PC-9 (cell line): ENCODE measurements at regions not wholly inside any gene's neighbourhood (a gene's known extent, or its start where the extent isn't known, plus 50 kb on each side); places are given as distances from the start of the nearest gene placed in this dataset.

Source experiments
- EZH2 ChIP-seq: fragments of 200-600 bp; sonication (generic); IDR thresholded peaks from 2 replicates; pipeline ENCODE4 v1.8.0; 2017; ENCODE audit warnings: antibody characterized with exemption, low read depth
- TF ChIP-seq, protein P1 (sequence below): fragments of 200-600 bp; sonication (generic); conservative IDR thresholded peaks from 2 replicates; pipeline ENCODE4 v1.6.1; 2017; ENCODE audit warnings: mixed run types, antibody characterized with exemption, mild to moderate bottlenecking, moderate library complexity

DNA sequence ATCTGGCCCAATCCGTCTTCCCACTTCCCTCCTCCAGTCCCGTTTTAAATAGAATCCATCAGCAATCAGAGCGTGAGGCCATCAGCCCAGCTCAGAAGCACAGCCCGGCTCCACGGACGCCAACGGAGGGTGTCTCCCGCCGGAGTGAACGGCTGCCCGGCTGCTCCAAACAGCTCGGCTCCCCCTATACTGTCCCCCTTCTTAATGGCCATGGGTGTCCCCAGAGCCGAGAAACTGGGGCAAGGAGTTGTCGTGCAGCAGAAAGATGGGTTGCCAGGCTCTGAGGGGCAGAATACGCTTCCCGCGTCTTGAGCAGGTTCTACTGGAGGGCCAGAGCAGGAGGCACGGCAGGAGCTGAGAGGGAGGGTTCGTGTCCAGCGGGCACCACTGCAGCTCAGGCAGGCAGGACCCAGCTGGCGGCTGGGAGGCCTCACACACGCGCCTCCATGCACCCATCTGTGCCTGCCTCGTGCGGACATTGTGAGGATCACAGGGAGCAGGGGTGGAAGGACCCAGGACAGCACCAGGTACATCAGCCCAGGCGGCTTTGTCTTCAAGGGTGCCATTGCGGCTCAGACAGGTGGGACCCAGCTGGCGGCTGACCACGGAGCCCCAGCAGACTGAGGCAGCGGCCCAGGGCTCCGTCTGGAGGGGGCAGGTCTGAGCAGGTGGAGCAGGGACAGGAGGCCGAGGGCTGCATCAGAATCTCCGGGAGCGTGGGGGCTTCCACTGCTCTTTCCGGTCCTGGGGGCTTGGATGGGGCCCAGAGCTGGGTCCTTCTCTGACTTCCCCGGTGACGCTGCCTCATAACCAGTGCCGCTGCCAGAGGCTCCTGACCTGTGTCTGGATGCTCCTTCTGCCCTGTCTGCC is 882.7 kb downstream of the BRD1 start:
- TF ChIP-seq EZH2, result no peak; the same call in 1 of the 2 replicates
- TF ChIP-seq, protein P1, sequence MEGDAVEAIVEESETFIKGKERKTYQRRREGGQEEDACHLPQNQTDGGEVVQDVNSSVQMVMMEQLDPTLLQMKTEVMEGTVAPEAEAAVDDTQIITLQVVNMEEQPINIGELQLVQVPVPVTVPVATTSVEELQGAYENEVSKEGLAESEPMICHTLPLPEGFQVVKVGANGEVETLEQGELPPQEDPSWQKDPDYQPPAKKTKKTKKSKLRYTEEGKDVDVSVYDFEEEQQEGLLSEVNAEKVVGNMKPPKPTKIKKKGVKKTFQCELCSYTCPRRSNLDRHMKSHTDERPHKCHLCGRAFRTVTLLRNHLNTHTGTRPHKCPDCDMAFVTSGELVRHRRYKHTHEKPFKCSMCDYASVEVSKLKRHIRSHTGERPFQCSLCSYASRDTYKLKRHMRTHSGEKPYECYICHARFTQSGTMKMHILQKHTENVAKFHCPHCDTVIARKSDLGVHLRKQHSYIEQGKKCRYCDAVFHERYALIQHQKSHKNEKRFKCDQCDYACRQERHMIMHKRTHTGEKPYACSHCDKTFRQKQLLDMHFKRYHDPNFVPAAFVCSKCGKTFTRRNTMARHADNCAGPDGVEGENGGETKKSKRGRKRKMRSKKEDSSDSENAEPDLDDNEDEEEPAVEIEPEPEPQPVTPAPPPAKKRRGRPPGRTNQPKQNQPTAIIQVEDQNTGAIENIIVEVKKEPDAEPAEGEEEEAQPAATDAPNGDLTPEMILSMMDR, result no peak
